PC-9 (cell line): ENCODE measurements at regions not wholly inside any gene's neighbourhood (a gene's known extent, or its start where the extent isn't known, plus 50 kb on each side); places are given as distances from the start of the nearest gene placed in this dataset.

Experiments used
- BruUV-seq: library from RNA; stranded (reverse); fragments of 400-500 nt; replicated peaks from 2 replicates; lab custom pipeline; 2021; lab: Mats Ljungman, UMichigan
- CTCF ChIA-PET: fragments of 300-600 bp; sonication (Branson Sonifier 250); formaldehyde crosslinking; loops from one replicate; lab custom pipeline; 2022; ENCODE audit warnings: antibody characterized with exemption; lab: Charles Lee
- POLR2A ChIA-PET: fragments of 300-600 bp; sonication (Branson Sonifier 250); formaldehyde crosslinking; loops from one replicate; lab custom pipeline; 2022; ENCODE audit warnings: antibody characterized with exemption; ENCODE audit not compliant: unreplicated experiment; lab: Charles Lee
- DNase-seq, 2 experiments: peaks; one replicate each; pipeline versions ENCODE4 v3.0.0 to v3.0.0-alpha.2; 2015 to 2022; ENCODE audit warnings: mixed read lengths in 1 of 2
- H2AFZ ChIP-seq: fragments of 200-600 bp; sonication (generic); 2 replicates; pipeline ENCODE4 v1.8.1; 2017; ENCODE audit warnings: antibody characterized with exemption
- H3F3A ChIP-seq: fragments of 200-600 bp; sonication (generic); 2 replicates; pipeline ENCODE4 v1.8.1; 2017; ENCODE audit warnings: antibody characterized with exemption, mild to moderate bottlenecking, low read depth; ENCODE audit not compliant: insufficient read depth
- H3K27ac ChIP-seq: fragments of 200-600 bp; sonication (generic); 2 replicates; pipeline ENCODE4 v1.6.1; 2016; ENCODE audit warnings: mixed run types
- H3K27me3 ChIP-seq: fragments of 200-600 bp; sonication (generic); 2 replicates; pipeline ENCODE4 v1.6.1; 2016; ENCODE audit warnings: low read depth, mixed run types; ENCODE audit not compliant: insufficient read depth
- H3K36me3 ChIP-seq: fragments of 200-600 bp; sonication (generic); 2 replicates; pipeline ENCODE4 v1.6.1; 2016; ENCODE audit warnings: low read depth, mixed run types
- H3K4me1 ChIP-seq: fragments of 200-600 bp; sonication (generic); replicated peaks from 2 replicates; pipeline ENCODE4 v1.6.1; 2016; ENCODE audit warnings: mixed run types; ENCODE audit not compliant: insufficient read depth
- H3K4me2 ChIP-seq: fragments of 200-600 bp; sonication (generic); 2 replicates; pipeline ENCODE4 v1.6.1; 2017; ENCODE audit warnings: mixed run types
- H3K4me3 ChIP-seq: fragments of 200-600 bp; sonication (generic); 2 replicates; pipeline ENCODE4 v1.6.1; 2016; ENCODE audit warnings: mixed run types
- H3K79me2 ChIP-seq: fragments of 200-600 bp; sonication (generic); 2 replicates; pipeline ENCODE4 v1.6.1; 2017; ENCODE audit warnings: low read depth, mixed run types
- H3K9me2 ChIP-seq: fragments of 200-600 bp; sonication (generic); 2 replicates; pipeline ENCODE4 v1.8.1; 2017; ENCODE audit warnings: mild to moderate bottlenecking; ENCODE audit not compliant: insufficient read depth
- H3K9me3 ChIP-seq: fragments of 200-600 bp; sonication (generic); 2 replicates; pipeline ENCODE4 v1.8.1; 2016; ENCODE audit warnings: low read depth; ENCODE audit not compliant: insufficient read depth
- H4K20me1 ChIP-seq: fragments of 200-600 bp; sonication (generic); 2 replicates; pipeline ENCODE4 v1.8.1; 2017; ENCODE audit not compliant: insufficient read depth
- EZH2 ChIP-seq: fragments of 200-600 bp; sonication (generic); IDR thresholded peaks from 2 replicates; pipeline ENCODE4 v1.8.0; 2017; ENCODE audit warnings: antibody characterized with exemption, low read depth
- intact Hi-C: fragments of 100-400 bp; cut with micrococcal nuclease; formaldehyde crosslinking; loops from one replicate; pipeline ENCODE4 v1.10.0; 2022; ENCODE audit not compliant: unreplicated experiment
- TF ChIP-seq, protein P1 (sequence below): fragments of 200-600 bp; sonication (generic); conservative IDR thresholded peaks from 2 replicates; pipeline ENCODE4 v1.6.1; 2017; ENCODE audit warnings: mixed run types, antibody characterized with exemption, mild to moderate bottlenecking, moderate library complexity

DNA sequence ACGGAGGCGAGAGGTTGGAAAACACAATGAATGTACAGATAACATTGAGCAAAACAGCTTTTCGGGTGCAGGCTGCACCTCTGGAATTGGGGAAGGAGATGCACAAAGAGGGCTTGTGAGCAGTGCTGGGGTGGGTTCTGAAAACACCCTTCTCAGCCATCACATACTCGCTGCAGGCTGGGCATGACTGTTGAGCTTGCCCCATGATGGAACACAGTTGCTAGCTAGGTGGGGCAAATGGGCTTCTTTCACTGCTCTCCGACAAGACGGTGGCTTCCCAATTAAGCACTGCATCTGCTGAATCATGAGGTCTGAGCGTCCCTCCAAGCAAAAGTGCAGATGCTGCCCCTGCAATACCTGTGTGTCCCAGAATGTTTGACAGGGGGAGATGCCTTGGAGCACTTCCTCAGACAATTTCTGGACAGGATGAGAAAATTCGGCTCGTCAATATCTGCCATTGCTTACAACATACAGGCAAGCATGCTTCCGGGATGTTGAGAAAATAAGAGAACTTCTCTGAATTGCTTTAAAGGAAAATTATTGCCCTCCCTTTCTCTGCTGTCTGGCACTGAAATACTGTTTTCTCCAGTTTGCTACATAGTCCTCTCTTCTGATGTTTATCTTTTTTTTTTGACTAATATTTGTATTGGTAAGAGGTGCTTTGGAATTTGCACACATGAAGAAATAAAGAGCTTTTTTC lies 77.3 kb upstream of the SH3BP4 start:
- Histone ChIP-seq H3K4me1 (peaks cover 12% of the 10 kb centered on the region), H3K9me3 (peaks cover 14% of the 10 kb centered on the region; the same call in 1 of the 2 replicates), H3K27me3 (no peaks in the 10 kb centered on the region), H3K4me3 (no peak overlapping the region), H4K20me1 (no peaks in the 10 kb centered on the region), H3K27ac (no peak overlapping the region), H3F3A (peaks cover 10% of the 10 kb centered on the region; the same call in 1 of the 2 replicates), H3K36me3 (no peaks in the 10 kb centered on the region), H2AFZ (no peak overlapping the region), H3K79me2 (no peaks in the 10 kb centered on the region), H3K9me2 (no peaks in the 10 kb centered on the region), H3K4me2 (no peak overlapping the region)
- CTCF ChIA-PET: interaction anchor here (0.6 to 0.7 kb wide), 4 partner anchors 40 to 697 kb away, joined by 3 to 5 read pairs (median 3); no protein-coding TSS in a partner anchor
- intact Hi-C loops: no loop called here
- no TSS peak for BruUV-seq
- no peak for TF ChIP-seq EZH2
- TF ChIP-seq, protein P1, sequence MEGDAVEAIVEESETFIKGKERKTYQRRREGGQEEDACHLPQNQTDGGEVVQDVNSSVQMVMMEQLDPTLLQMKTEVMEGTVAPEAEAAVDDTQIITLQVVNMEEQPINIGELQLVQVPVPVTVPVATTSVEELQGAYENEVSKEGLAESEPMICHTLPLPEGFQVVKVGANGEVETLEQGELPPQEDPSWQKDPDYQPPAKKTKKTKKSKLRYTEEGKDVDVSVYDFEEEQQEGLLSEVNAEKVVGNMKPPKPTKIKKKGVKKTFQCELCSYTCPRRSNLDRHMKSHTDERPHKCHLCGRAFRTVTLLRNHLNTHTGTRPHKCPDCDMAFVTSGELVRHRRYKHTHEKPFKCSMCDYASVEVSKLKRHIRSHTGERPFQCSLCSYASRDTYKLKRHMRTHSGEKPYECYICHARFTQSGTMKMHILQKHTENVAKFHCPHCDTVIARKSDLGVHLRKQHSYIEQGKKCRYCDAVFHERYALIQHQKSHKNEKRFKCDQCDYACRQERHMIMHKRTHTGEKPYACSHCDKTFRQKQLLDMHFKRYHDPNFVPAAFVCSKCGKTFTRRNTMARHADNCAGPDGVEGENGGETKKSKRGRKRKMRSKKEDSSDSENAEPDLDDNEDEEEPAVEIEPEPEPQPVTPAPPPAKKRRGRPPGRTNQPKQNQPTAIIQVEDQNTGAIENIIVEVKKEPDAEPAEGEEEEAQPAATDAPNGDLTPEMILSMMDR: no peak
- POLR2A ChIA-PET: no interaction called here
- no peak for DNase-seq

DNA sequence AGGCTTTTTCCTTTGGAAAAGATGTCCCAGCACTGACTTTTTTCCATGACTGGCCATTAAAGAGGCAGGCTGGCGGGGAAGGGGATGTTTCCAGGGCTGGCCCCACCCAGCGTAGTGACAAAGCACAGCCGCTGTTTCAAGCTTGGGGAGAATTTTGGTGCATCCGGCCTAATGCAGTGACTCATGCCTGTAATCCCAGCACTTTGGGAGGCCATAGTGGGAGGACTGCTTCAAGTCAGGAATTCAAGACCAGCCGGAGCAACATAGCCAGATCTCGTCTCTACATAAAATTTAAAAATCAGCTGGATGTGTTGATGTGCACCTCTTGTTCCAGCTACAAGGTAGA lies 78.0 kb upstream of the SH3BP4 start:
- no peaks in the 10 kb centered on the region for H3K27me3 ChIP-seq
- peaks cover 14% of the 10 kb centered on the region; the same call in 1 of the 2 replicates for H3K9me3 ChIP-seq
- no TSS peak for BruUV-seq
- no peaks in the 10 kb centered on the region for H3K36me3 ChIP-seq
- H2AFZ ChIP-seq: no peak overlapping the region
- peak in 1 of 2 experiments; percentile 61 for DNase-seq
- no peak overlapping the region for H3K27ac ChIP-seq
- no peak for TF ChIP-seq EZH2
- TF ChIP-seq, protein P1: no peak
- no peaks in the 10 kb centered on the region for H4K20me1 ChIP-seq
- no peaks in the 10 kb centered on the region for H3K9me2 ChIP-seq
- CTCF ChIA-PET: interaction anchor here (0.6 kb wide), 1 partner anchor 139 kb away, joined by 5 read pairs; no protein-coding TSS in a partner anchor
- H3K79me2 ChIP-seq: no peaks in the 10 kb centered on the region
- POLR2A ChIA-PET: no interaction called here
- peaks cover 3% of the 10 kb centered on the region; the same call in 1 of the 2 replicates for H3F3A ChIP-seq
- no peak overlapping the region for H3K4me3 ChIP-seq
- intact Hi-C loops: no loop called here
- H3K4me1 ChIP-seq: peaks cover 5% of the 10 kb centered on the region
- no peak overlapping the region for H3K4me2 ChIP-seq

DNA sequence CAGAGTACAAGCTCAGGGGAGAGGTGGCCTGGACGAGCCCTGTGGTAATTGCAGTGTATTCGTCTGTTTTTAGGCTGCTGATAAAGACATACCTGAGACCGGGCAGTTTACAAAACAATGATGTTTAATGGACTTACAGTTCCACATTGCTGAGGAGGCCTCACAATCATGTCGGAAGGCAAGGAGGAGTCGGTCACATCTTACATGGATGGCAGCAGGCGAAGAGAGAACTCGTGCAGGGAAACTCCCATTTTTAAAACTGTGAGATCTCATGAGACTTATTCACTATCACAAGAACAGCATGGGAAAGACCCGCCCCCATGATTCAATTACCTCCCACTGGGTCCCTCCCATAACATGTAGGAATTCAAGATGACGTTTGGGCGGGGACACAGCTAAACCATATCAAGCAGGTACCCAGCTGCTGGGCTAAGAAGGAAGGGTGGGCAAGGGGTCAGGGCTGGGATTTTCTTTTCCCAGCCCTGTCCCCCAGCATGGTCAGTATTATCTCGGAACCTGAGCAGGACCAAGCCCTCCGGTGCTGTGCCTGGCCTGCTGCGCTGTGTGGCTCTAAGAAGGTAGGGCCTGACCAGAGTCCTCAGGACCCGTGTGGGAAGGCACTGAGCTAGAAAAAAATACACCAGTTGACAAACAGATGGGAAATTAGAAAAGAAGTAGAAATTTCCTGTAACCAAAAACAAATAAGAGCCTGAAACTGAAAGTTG lies 78.6 kb upstream of the SH3BP4 start:
- no peaks in the 10 kb centered on the region for H3K4me1 ChIP-seq
- no peak overlapping the region for H3K4me3 ChIP-seq
- H2AFZ ChIP-seq: no peak overlapping the region
- ChIA-PET POLR2A (interaction anchor here (0.6 kb wide), 1 partner anchor 112 kb away, joined by 10 read pairs; no protein-coding TSS in a partner anchor), CTCF (no interaction called here)
- H3K27me3 ChIP-seq: no peaks in the 10 kb centered on the region
- BruUV-seq: no TSS peak
- no peak for DNase-seq
- no peak overlapping the region for H3K27ac ChIP-seq
- no peaks in the 10 kb centered on the region for H3K79me2 ChIP-seq
- TF ChIP-seq, protein P1: no peak
- TF ChIP-seq EZH2: no peak
- no peaks in the 10 kb centered on the region for H3K9me2 ChIP-seq
- H4K20me1 ChIP-seq: no peaks in the 10 kb centered on the region
- H3K4me2 ChIP-seq: no peak overlapping the region
- H3F3A ChIP-seq: no peaks in the 10 kb centered on the region
- intact Hi-C loops: no loop called here
- H3K36me3 ChIP-seq: no peaks in the 10 kb centered on the region
- H3K9me3 ChIP-seq: peaks cover 14% of the 10 kb centered on the region; the same call in 1 of the 2 replicates
